ENCODE measurements at regions not wholly inside any gene's neighbourhood (a gene's known extent, or its start where the extent isn't known, plus 50 kb on each side); places are given as distances from the start of the nearest gene placed in this dataset.
A peak's percentile ranks its signal among the peaks of the same experiment; 100 is the strongest.

DNA sequence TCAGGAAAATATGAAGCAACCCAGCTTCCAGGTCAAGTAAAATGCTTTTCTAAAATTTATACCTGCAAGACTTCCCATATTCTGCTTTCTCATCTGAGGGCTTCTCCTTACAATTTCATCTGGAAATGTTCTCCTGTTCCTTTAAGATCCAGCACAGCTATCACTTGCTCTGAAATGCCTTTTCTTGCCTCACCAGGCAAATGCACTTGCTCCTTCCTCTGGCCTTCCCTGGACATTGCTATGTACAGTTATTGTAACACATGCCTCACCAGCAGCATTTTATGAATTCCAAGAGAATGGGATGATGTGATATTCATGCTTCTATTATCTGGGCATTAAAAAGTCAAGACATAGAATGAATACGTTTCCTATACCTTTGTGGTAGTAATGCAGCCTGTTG, 842.1 kb upstream of the INTU start:
- no peak for TF ChIP-seq CTCF (IDR thresholded peaks at IDR 0.05; ENCODE audit: insufficient read depth, low read depth, low read length)
- TF ChIP-seq EZH2 (IDR thresholded peaks at IDR 0.05; ENCODE audit: insufficient read depth, low read length): no peak
- Mint-ChIP-seq H3K36me3 (ENCODE audit: low read depth, unreplicated experiment) (no peaks in the 10 kb centered on the region), H3K27ac (ENCODE audit: unreplicated experiment) (no peak overlapping the region), H3K4me1 (ENCODE audit: low read depth, unreplicated experiment) (peaks cover 10% of the 10 kb centered on the region), H3K4me3 (ENCODE audit: unreplicated experiment) (no peak overlapping the region), H3K9me3 (ENCODE audit: unreplicated experiment) (no peaks in the 10 kb centered on the region), H3K27me3 (ENCODE audit: low read depth, unreplicated experiment) (no peaks in the 10 kb centered on the region)
- Histone ChIP-seq H4K20me1 (ENCODE audit: insufficient read depth, low read length) (no peaks in the 10 kb centered on the region), H2AFZ (ENCODE audit: low read depth, low read length) (no peak overlapping the region), H3K9me3 (ENCODE audit: insufficient read depth, low read depth, low read length) (no peaks in the 10 kb centered on the region), H3K36me3 (ENCODE audit: insufficient read depth, low read length) (no peaks in the 10 kb centered on the region), H3K4me2 (ENCODE audit: low read length) (no peak overlapping the region), H3K79me2 (ENCODE audit: insufficient read depth, low read length) (no peaks in the 10 kb centered on the region), H3K9ac (ENCODE audit: low read length) (no peak overlapping the region), H3K4me1 (ENCODE audit: insufficient read depth, low read length) (no peaks in the 10 kb centered on the region), H3K27me3 (ENCODE audit: insufficient read depth, low read length) (no peaks in the 10 kb centered on the region), H3K27ac (ENCODE audit: low read depth, low read length) (no peak overlapping the region), H3K4me3 (ENCODE audit: insufficient read depth, low read depth, low read length) (no peak overlapping the region)
- FAIRE-seq (no peak), DNase-seq (ENCODE audit: low read depth) (no peak)

DNA sequence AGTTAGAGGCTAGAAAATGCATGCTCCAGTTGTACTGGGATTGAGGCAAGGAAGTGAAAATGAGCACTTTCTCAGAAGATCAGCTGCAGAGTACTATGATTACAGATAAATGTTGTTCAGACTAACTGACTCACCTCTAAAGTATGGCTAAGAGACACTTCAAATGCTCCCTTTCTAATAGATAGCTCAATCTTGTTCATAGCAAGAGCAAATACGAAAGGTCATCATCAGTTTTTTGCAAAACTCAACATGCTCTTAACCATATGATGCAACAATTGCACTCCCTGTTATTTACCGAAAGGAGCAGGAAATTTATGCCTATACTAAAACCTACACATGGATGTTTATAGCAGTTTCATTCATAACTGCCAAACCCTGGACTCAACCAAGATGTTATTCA, 838.4 kb upstream of the INTU start:
- H4K20me1 ChIP-seq (ENCODE audit: insufficient read depth, low read length): no peaks in the 10 kb centered on the region
- H3K9me3 Mint-ChIP-seq (ENCODE audit: unreplicated experiment): no peaks in the 10 kb centered on the region
- no peak overlapping the region for H3K4me3 ChIP-seq (ENCODE audit: insufficient read depth, low read depth, low read length)
- TF ChIP-seq EZH2 (IDR thresholded peaks at IDR 0.05; ENCODE audit: insufficient read depth, low read length) (no peak), CTCF (IDR thresholded peaks at IDR 0.05; ENCODE audit: insufficient read depth, low read depth, low read length) (no peak)
- DNase-seq (ENCODE audit: low read depth) (peak; percentile 63), FAIRE-seq (no peak)
- no peaks in the 10 kb centered on the region for H3K36me3 Mint-ChIP-seq (ENCODE audit: low read depth, unreplicated experiment)
- no peak overlapping the region for H3K27ac Mint-ChIP-seq (ENCODE audit: unreplicated experiment)
- H3K36me3 ChIP-seq (ENCODE audit: insufficient read depth, low read length): no peaks in the 10 kb centered on the region
- no peaks in the 10 kb centered on the region for H3K79me2 ChIP-seq (ENCODE audit: insufficient read depth, low read length)
- no peak overlapping the region for H3K9ac ChIP-seq (ENCODE audit: low read length)
- H3K4me1 ChIP-seq (ENCODE audit: insufficient read depth, low read length): no peaks in the 10 kb centered on the region
- no peaks in the 10 kb centered on the region for H3K27me3 Mint-ChIP-seq (ENCODE audit: low read depth, unreplicated experiment)
- H3K27me3 ChIP-seq (ENCODE audit: insufficient read depth, low read length): no peaks in the 10 kb centered on the region
- no peak overlapping the region for H3K27ac ChIP-seq (ENCODE audit: low read depth, low read length)
- no peak overlapping the region for H3K4me2 ChIP-seq (ENCODE audit: low read length)
- no peak overlapping the region for H3K4me3 Mint-ChIP-seq (ENCODE audit: unreplicated experiment)
- H3K9me3 ChIP-seq (ENCODE audit: insufficient read depth, low read depth, low read length): no peaks in the 10 kb centered on the region
- H3K4me1 Mint-ChIP-seq (ENCODE audit: low read depth, unreplicated experiment): peaks cover 11% of the 10 kb centered on the region
- no peak overlapping the region for H2AFZ ChIP-seq (ENCODE audit: low read depth, low read length)

DNA sequence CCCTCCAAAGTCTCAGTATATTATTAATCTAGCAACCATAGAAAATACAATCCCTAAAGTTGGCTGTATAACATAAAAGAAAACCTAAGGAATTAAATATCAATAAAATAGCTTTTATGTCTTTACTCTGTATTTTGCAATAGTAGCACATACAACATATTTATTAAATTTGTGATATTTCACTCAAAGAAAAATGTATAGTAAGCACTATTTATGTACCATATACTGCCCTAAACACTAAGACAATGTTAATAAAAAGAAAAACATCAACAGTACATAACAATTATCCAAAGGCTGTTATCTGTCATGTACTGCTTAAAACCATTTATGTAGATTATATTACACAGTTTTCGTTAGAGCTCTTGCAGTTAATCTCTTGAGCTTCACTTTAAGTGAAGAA, 834.5 kb upstream of the INTU start:
- Histone ChIP-seq H4K20me1 (ENCODE audit: insufficient read depth, low read length) (no peaks in the 10 kb centered on the region), H3K79me2 (ENCODE audit: insufficient read depth, low read length) (no peaks in the 10 kb centered on the region), H3K4me2 (ENCODE audit: low read length) (no peak overlapping the region), H3K36me3 (ENCODE audit: insufficient read depth, low read length) (no peaks in the 10 kb centered on the region), H3K27ac (ENCODE audit: low read depth, low read length) (no peak overlapping the region), H3K9ac (ENCODE audit: low read length) (no peak overlapping the region), H3K4me3 (ENCODE audit: insufficient read depth, low read depth, low read length) (no peak overlapping the region), H3K4me1 (ENCODE audit: insufficient read depth, low read length) (peaks cover 4% of the 10 kb centered on the region), H3K27me3 (ENCODE audit: insufficient read depth, low read length) (no peaks in the 10 kb centered on the region), H2AFZ (ENCODE audit: low read depth, low read length) (no peak overlapping the region), H3K9me3 (ENCODE audit: insufficient read depth, low read depth, low read length) (no peaks in the 10 kb centered on the region)
- no peak for TF ChIP-seq CTCF (IDR thresholded peaks at IDR 0.05; ENCODE audit: insufficient read depth, low read depth, low read length)
- TF ChIP-seq EZH2 (IDR thresholded peaks at IDR 0.05; ENCODE audit: insufficient read depth, low read length): no peak
- peaks cover 18% of the 10 kb centered on the region for H3K4me1 Mint-ChIP-seq (ENCODE audit: low read depth, unreplicated experiment)
- no peak overlapping the region for H3K4me3 Mint-ChIP-seq (ENCODE audit: unreplicated experiment)
- H3K9me3 Mint-ChIP-seq (ENCODE audit: unreplicated experiment): no peaks in the 10 kb centered on the region
- H3K27ac Mint-ChIP-seq (ENCODE audit: unreplicated experiment): no peak overlapping the region
- no peaks in the 10 kb centered on the region for H3K36me3 Mint-ChIP-seq (ENCODE audit: low read depth, unreplicated experiment)
- FAIRE-seq (no peak), DNase-seq (ENCODE audit: low read depth) (no peak)
- no peaks in the 10 kb centered on the region for H3K27me3 Mint-ChIP-seq (ENCODE audit: low read depth, unreplicated experiment)
